CD4-positive, alpha-beta T cell treated with Interferon gamma for 1 hour (primary cell): ENCODE measurements at regions not wholly inside any gene's neighbourhood (a gene's known extent, or its start where the extent isn't known, plus 50 kb on each side); places are given as distances from the start of the nearest gene placed in this dataset.

Experiments used
- DNase-seq: peaks from one replicate; pipeline ENCODE4 v3.0.0-alpha.2; 2020

DNA sequence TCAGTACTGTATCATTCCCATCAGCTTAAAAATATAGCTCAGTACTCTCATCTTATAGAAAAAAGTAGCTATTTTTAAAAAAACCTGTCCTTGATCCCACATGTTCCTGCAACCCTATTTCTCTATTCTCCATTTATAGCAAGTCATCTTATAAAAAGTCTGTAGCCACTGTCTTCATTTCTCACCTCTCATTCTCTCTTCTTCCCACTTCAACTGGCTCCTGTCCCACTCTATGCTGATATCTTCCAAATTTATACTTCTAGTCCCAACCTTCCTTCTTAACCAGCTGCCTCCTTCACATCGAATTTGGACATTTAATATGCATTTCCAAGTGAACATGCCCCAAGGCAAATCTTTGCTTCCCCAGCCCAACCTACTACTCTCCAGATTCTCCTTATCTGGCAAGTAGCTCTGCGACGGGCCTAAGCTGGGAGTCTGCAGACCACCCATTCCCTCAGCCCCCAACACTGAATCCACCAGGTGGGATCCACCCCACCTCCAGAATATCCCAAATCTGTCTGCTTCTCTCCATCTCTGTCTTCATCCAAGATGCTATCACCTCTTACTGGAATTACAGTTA lies 52.0 kb upstream of the TANC2 start:
- DNase-seq, result no peak

- DNase-seq, result no peak
Measured at GRCh38 chr17:62912363-62912762, 53.7 kb upstream of the TANC2 start.

DNA sequence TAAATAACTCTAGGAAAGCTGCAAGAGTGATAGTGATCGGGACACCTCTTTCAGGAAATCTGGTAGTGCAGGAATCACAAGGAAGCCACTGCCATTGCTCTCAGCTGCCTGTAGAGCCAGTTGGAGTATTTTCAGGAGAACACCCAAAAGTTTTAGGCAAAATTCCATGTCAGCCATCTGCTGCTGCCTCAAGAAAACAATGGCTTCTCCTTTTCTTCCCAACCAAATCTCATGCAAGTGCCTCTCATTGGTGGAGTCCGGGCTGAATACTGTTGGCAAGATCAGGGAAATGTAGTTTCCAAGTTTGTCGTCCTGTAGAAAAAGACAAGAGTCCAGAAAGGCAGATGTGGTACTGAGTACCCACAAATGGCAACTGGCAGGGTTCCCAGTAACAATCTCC lies 54.9 kb upstream of the TANC2 start:
- DNase-seq, result no peak

GRCh38 chr17:62910277-62910676 lies 55.8 kb upstream of the TANC2 start:
- no peak for DNase-seq

DNA sequence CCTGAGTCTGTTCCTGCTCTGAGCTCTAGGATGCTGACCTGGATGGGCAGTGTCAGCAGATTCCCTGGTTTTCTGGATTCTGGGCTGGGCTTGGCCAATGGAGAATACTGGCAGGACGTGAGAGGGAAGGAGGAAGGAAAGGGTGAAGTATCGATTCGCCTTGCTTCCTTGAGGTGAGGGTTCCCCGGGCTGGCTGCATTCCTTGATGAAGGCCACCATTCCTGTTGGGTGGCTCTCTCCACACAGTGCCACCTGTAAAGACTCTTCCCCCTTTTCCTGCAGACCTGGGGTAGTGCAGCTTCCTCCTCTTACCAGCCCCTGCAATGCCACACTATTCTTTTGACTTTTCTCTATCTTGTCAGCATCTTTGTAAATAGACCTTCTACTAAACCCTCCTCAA lies 58.1 kb upstream of the TANC2 start:
- no peak for DNase-seq

GRCh38 chr17:62906881-62907280 lies 59.2 kb upstream of the TANC2 start:
- no peak for DNase-seq

GRCh38 chr17:62905233-62905632 lies 60.8 kb upstream of the TANC2 start:
- DNase-seq, result no peak

GRCh38 chr17:62902531-62903220 lies 63.4 kb upstream of the TANC2 start:
- DNase-seq, result no peak

DNA sequence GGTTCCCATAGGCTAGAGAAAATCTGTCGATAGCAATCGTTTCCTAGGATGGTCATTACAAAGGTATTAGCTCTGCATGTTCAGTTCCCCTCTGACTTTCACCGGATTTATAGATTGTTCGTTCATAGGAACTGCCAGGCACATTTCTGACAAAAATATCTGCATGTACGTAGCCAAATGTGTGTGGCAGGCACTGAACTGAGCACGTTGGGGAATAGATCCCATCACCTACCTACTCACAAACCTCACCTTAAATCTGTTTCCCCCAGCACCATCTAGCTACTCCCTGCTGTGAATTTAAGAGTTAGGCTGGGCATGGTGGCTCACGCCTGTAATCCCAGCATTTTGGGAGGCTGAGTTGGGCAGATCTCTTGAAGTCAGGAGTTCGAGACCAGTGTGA lies 64.5 kb upstream of the TANC2 start:
- no peak for DNase-seq

- no peak for DNase-seq
Measured at GRCh38 chr17:62900096-62900495, 65.9 kb upstream of the TANC2 start.

DNA sequence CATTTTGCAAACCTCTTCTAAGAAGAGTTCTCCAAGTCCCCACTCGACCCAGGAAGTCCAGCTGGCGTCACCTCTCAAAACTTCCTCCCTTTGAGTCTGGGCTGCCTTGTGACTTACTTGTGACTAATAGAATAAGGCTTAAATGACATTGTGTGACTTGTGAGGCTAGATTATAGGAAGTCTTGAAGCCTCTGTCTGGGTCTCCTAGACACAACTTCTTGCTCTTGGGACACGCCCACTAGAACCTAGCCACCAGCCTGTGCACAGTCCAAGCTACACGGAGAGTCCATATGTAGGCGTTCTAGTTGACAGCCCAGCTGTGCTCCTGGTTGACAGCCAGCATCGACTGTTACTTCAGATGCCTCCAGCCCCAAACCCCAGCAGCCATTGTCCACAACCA lies 66.7 kb upstream of the TANC2 start:
- DNase-seq, result peak; percentile 50

GRCh38 chr17:62898239-62898864 lies 67.7 kb upstream of the TANC2 start:
- no peak for DNase-seq

GRCh38 chr17:62897706-62898105 lies 68.3 kb upstream of the TANC2 start:
- no peak for DNase-seq

- no peak for DNase-seq
Measured at GRCh38 chr17:62895320-62896301, 70.4 kb upstream of the TANC2 start.

GRCh38 chr17:62892870-62893338 lies 73.1 kb upstream of the TANC2 start:
- DNase-seq, result peak; percentile 52

DNA sequence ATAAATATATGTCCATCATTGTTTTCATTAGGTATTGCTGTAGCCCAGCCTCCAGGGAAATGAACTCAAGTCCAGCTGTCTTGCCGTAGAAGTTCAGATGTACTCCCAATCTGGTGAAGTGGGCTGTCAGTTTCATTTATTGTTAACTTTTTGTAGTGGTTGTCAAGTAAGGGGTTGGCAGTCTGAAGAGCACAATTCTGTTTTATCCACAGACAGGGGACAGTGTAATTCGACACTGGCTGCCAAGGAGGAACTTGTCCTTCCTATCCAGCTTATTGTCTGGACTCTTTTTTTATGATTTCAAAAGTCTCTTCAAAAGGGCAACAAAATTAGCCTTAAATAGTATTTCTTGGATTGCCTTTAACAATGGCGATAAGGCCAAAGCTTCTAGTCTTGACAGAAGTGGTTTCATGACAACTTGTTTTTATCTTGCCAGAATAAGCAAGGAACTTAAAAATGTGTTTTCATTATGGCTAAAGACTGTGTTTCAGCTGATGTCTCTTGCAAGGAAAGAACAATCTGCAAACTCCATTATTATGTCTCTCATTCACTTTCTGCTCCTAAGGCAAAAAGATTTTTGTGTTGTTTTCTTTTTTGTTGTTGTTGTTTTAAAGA lies 73.9 kb upstream of the TANC2 start:
- no peak for DNase-seq

- no peak for DNase-seq
Measured at GRCh38 chr17:62891659-62892058, 74.4 kb upstream of the TANC2 start.

DNA sequence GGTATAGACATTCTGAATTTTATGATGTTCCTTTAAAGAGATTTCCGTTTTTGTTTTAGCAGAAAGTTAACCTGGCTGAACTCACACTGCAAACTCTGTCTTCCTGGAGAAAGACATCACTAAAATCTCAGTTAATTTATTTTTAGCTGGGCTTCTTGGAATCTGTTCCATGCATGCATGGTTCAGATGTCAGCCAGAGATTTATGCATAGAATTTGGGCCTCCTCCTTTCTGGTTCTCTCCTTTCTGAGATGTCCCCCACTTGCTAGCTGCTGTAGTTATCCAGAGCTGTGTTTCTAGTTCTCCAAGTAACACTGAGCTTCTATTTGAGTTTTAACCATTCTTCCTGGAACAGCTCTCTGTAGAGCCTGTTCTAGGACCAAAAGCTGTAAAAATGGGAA lies 77.3 kb upstream of the TANC2 start:
- no peak for DNase-seq

- DNase-seq, result no peak
Measured at GRCh38 chr17:62888148-62888547, 77.9 kb upstream of the TANC2 start.

GRCh38 chr17:62887437-62887836 lies 78.6 kb upstream of the TANC2 start:
- no peak for DNase-seq

DNA sequence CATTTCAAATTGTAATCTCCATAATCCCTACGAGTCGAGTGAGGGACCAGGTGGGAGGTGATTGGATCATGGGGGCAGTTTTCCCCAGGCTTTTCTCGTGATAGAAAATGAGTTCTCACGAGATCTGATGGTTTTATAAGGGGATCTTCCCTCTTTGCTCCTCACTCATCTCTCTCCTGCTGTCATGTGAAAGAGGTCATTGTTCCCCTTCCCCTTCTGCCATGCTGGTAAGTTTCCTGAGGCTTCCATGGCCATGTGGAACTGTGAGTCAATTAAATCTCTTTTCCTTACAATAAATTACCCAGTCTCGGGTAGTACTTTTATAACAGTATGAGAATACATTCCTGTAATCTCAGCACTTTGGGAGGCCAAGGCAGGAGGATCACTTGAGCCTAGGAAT lies 76.7 kb upstream of the MARCHF10 start:
- no peak for DNase-seq

DNA sequence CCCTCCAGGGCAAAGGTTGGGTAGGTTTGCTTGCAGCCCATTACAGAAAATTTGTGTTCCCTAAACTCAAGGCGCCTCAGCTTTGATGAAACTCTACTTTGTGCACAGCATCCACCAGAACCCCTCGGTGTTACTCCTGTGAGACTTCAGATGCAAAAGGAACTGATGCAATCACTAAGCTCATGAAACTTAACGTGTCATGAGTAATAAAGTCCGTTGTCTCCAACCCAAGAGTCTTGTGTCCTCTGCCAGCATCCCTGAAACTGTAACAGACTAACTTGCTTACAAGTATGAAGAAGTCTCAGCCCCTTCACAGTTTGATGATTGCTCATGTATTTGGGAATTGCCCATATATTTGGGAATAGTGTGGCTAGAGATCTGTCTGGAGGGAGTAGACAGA lies 74.8 kb upstream of the MARCHF10 start:
- no peak for DNase-seq

DNA sequence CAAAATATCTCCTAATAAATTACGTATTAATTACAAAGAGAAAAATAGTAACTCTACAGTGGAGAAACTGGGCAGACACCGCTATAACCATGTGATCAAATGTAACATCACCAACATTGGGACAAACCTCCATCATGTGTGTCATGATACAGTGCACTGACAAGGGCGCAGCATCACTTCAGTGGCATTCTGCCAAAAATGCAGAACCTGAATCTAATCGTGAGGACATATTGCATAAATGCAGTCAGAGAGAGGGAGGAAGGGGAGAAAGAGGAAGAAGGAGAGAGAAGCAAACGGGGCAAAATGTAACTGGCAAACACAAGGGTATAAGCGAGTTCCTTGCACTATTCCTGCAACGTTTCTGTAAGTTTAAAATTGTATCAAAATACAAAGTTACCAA lies 74.2 kb upstream of the MARCHF10 start:
- DNase-seq, result peak; percentile 28
